OCI-LY1 (cell line): ENCODE measurements at regions not wholly inside any gene's neighbourhood (a gene's known extent, or its start where the extent isn't known, plus 50 kb on each side); places are given as distances from the start of the nearest gene placed in this dataset.

Experiments
- EZH2 ChIP-seq: fragments of 200-600 bp; sonication (generic), shearing (Covaris generic); IDR thresholded peaks from 2 replicates; pipeline ENCODE4 v1.8.0; 2017; ENCODE audit warnings: borderline replicate concordance, mixed run types, mild to moderate bottlenecking, antibody characterized with exemption, low read length, moderate library complexity, mixed read lengths
- TF ChIP-seq, protein P1 (sequence below): fragments of 200-600 bp; sonication (generic), shearing (Covaris generic); IDR thresholded peaks from 2 replicates; pipeline ENCODE4 v1.5.1; 2017; ENCODE audit warnings: mild to moderate bottlenecking, antibody characterized with exemption, low read length, moderate library complexity, mixed read lengths

DNA sequence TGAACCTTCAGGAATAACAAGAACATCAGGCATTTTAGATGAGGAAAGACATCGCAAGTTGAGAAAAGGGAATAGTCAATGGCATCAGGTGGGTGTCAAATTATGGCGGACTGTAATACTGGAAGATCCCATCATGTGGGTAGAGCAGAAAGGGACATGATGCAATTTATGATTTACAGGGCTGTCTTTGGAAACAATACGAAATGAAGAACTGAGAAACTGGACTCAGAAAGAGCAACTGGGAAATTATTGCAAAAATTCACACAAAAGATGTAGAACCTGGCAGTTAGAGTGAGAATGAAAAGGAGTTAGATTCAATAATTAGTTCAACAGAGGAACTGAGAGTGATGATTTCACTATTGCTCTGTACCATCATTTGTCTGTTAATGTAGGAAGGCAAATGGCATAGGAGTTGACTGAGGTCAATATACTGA, 1635.0 kb upstream of the ACVR2A start:
- TF ChIP-seq, protein P1, sequence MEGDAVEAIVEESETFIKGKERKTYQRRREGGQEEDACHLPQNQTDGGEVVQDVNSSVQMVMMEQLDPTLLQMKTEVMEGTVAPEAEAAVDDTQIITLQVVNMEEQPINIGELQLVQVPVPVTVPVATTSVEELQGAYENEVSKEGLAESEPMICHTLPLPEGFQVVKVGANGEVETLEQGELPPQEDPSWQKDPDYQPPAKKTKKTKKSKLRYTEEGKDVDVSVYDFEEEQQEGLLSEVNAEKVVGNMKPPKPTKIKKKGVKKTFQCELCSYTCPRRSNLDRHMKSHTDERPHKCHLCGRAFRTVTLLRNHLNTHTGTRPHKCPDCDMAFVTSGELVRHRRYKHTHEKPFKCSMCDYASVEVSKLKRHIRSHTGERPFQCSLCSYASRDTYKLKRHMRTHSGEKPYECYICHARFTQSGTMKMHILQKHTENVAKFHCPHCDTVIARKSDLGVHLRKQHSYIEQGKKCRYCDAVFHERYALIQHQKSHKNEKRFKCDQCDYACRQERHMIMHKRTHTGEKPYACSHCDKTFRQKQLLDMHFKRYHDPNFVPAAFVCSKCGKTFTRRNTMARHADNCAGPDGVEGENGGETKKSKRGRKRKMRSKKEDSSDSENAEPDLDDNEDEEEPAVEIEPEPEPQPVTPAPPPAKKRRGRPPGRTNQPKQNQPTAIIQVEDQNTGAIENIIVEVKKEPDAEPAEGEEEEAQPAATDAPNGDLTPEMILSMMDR, result no peak
- no peak for TF ChIP-seq EZH2
